ENCODE measurements at regions not wholly inside any gene's neighbourhood (a gene's known extent, or its start where the extent isn't known, plus 50 kb on each side); places are given as distances from the start of the nearest gene placed in this dataset.

DNA sequence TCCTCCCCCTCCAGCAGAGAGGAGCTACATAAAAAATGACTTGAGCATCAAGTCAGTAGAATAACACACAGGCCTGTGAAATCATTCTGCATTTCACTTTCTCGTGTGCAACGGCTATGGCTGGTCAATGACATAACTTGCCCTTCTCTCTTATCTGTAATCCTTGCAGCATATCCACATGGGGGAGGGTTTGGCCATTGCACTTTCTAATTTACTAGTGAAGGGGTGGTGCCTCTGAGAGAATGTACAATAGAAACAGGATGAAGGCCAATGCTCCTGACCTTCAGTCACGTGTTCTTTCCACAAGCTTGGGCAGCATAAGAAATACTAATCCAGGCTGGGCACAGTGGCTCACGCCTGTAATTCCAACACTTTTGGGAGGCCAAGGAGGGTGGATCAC, 641.0 kb upstream of the ARGLU1 start:
- no peak overlapping the region for H3K4me2 ChIP-seq
- H3K27me3 ChIP-seq: no peaks in the 10 kb centered on the region
- no peak for TF ChIP-seq Cebpa-rat (IDR thresholded peaks at IDR 0.05)
- no peak overlapping the region for H3K9ac ChIP-seq
- no peak overlapping the region for H3K4me3 ChIP-seq
- H3K4me1 ChIP-seq: peaks cover 9% of the 10 kb centered on the region
- no peaks in the 10 kb centered on the region for H3K36me3 ChIP-seq
- H3K27ac ChIP-seq: no peak overlapping the region
- no peaks in the 10 kb centered on the region for H3K9me3 ChIP-seq
- no peaks in the 10 kb centered on the region for H4K20me1 ChIP-seq

DNA sequence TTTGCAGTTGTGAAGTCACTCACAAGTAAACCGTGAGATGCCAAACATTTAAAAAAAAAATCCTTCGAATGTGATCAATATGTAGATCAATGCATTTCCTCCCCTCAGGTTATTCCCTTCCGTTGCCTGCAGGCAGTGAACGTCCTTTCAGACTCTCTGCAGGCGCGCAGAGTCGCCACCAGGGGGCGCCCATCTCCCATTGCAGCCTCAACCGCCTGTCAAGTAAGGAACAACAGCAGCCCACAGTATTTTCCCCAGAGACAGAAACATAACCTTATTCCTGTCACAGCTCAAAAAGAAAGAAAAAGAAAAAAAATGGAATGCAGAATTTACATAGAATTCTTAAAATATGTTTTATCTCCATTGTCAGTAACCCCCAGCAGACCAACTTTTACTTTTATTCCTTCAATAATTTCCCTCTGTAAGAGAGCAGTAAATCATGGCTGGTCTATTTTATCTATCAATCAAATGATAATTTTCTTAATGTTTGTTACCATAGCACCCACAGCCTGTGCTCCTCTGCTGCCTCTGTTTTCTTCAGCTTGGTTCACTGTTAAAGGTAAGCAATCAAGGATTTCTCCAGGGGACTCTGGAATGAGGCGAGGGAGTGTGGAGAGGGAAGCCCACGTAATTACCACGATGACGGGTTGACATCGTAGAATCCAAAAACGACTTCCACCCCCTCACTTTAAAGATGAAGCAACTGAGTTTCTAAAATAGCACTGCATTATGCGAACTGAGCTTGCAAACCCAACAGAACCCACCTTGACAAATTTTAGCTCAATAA, 637.6 kb upstream of the ARGLU1 start:
- H3K36me3 ChIP-seq: no peaks in the 10 kb centered on the region
- H3K4me1 ChIP-seq: peaks cover 9% of the 10 kb centered on the region
- no peaks in the 10 kb centered on the region for H3K27me3 ChIP-seq
- H3K9ac ChIP-seq: no peak overlapping the region
- no peaks in the 10 kb centered on the region for H4K20me1 ChIP-seq
- H3K4me3 ChIP-seq: no peak overlapping the region
- H3K4me2 ChIP-seq: peak overlapping the region; percentile 17
- H3K9me3 ChIP-seq: no peaks in the 10 kb centered on the region
- TF ChIP-seq Cebpa-rat (IDR thresholded peaks at IDR 0.05): no peak
- H3K27ac ChIP-seq: no peak overlapping the region

DNA sequence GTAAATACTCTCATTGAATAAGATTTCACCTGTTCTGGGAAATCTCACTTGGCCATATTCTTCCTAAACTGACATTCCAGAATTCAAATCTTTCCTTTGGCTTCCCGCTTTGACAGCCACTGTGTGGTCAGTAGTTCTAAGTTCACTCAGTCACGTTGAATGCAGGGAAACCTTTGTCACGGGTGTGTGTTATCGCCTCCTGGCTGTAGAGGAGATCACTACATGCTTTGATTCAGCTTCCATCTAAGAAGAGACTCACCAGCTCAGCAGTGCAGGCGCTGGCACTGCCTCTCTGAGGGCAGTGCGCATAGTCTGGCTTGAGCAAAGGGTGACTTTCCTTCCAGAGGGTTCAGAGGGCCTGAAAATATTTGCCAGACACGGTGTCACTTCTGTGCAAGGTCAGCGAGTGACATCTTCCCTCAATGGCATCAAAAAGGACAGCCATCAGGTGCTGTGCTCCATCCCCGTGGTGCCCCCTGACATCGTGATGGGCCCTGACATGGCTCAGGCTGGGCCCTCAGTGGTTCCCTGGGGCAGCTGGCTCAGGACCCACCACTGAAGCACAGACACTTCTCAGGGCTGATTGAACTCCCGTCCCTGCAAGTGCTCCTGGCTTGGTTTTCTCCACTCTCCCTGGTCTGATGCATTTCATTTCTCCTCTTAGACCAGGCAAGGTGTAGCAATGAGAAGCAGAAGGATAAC, 635.4 kb upstream of the ARGLU1 start:
- no peaks in the 10 kb centered on the region for H3K27me3 ChIP-seq
- H3K27ac ChIP-seq: no peak overlapping the region
- no peak overlapping the region for H3K4me3 ChIP-seq
- H3K36me3 ChIP-seq: no peaks in the 10 kb centered on the region
- TF ChIP-seq Cebpa-rat (IDR thresholded peaks at IDR 0.05): no peak
- H3K4me2 ChIP-seq: no peak overlapping the region
- no peak overlapping the region for H3K9ac ChIP-seq
- H3K4me1 ChIP-seq: peaks cover 9% of the 10 kb centered on the region
- H4K20me1 ChIP-seq: no peaks in the 10 kb centered on the region
- H3K9me3 ChIP-seq: no peaks in the 10 kb centered on the region

DNA sequence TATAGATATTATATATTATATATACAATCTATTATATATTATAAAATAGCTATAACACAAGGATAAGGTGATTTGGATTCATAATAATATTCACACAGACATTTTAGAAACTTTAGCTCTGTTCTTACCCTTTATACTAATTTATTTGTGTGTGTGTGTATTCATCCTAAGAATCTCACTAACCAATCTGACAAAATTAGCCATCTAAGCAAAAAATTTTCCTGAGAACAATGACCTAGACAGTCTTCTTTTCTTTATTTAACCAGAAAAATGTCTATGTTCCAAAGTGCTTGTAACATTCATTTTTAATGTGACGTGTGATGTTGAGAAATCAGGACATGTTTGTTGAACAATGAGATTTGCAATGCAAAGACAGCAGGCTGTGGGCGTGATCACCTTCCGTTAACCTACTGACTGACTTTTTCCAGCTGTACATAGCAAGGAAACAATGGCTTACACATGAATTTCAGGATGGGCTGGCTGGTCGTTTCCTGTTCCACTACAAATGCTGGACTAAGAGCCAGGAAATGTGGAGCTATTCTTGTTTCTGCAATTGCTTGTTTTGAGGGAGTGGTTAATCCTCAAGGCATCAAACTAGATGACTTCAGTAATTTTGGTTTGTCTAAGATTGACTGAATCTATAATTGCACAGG, 634.6 kb upstream of the ARGLU1 start:
- no peak overlapping the region for H3K9ac ChIP-seq
- no peaks in the 10 kb centered on the region for H3K36me3 ChIP-seq
- no peaks in the 10 kb centered on the region for H4K20me1 ChIP-seq
- H3K4me2 ChIP-seq: no peak overlapping the region
- H3K27me3 ChIP-seq: no peaks in the 10 kb centered on the region
- no peak overlapping the region for H3K27ac ChIP-seq
- H3K4me3 ChIP-seq: no peak overlapping the region
- TF ChIP-seq Cebpa-rat (IDR thresholded peaks at IDR 0.05): no peak
- peaks cover 9% of the 10 kb centered on the region for H3K4me1 ChIP-seq
- no peaks in the 10 kb centered on the region for H3K9me3 ChIP-seq

DNA sequence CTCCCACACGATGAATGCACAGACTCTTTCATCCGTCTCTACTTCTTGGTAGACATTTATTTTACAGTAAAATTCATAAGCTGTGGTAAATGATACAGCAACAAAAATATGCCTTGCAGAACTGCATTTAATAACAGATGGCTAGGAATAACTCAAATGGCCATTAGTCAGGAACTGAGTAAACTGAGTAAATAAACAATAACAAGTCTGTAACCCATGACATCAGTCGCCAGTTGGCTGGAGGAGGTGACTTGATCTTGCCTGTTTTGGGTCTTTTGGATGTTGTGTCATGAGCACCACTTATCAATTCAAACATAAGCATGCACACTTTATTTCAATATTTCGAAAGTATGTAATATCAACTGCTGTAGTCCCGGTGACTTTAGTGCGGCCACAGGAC, 632.6 kb upstream of the ARGLU1 start:
- Histone ChIP-seq H3K4me1 (peaks cover 3% of the 10 kb centered on the region), H3K27me3 (no peaks in the 10 kb centered on the region), H3K27ac (no peak overlapping the region), H3K9me3 (no peaks in the 10 kb centered on the region), H3K4me2 (no peak overlapping the region), H3K9ac (no peak overlapping the region), H4K20me1 (no peaks in the 10 kb centered on the region), H3K36me3 (no peaks in the 10 kb centered on the region), H3K4me3 (no peak overlapping the region)
- no peak for TF ChIP-seq Cebpa-rat (IDR thresholded peaks at IDR 0.05)

DNA sequence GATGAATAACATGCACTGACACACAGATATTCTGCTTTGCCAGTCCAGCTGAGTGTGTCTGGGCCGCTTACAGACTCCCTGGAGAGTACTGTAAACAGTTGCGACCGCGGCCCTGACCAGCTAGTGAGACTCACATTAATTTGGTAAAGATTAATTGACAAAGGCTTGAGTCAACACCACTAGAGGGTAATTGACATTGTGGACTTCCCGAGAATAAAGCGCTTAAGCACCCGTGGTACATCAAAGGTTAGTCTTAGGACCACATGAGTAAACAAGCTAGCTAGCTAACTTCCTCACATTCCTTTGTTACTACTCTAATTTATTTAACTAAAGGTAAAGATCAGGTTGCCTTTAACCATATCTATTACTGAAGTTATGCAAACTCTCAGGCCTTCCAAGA, 624.4 kb upstream of the ARGLU1 start:
- no peak overlapping the region for H3K27ac ChIP-seq
- TF ChIP-seq Cebpa-rat (IDR thresholded peaks at IDR 0.05): no peak
- H3K4me3 ChIP-seq: no peak overlapping the region
- no peaks in the 10 kb centered on the region for H3K27me3 ChIP-seq
- H3K36me3 ChIP-seq: no peaks in the 10 kb centered on the region
- no peak overlapping the region for H3K9ac ChIP-seq
- 0 out of 2 replicates have a peak, but pooled peaks cover 3% of the 10 kb centered on the region for H3K9me3 ChIP-seq
- H4K20me1 ChIP-seq: no peaks in the 10 kb centered on the region
- no peaks in the 10 kb centered on the region for H3K4me1 ChIP-seq
- no peak overlapping the region for H3K4me2 ChIP-seq

DNA sequence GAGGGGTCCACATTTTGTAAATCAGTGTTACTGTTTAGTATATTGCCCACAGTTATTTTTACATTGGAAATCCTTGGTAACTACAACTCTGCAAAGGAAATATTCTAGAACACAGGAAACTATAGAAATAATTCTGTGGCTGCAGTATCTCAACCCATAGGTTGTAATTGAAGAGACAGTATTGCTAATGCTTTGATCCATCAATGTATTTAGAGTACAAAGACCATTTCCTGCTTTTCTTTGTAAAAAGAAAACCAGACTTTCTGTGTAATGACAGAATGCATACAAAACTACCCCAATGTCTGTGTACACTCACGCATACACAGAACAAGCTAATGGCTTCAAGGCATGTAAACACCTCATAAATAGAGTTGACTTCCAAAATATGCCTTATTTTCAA, 622.1 kb upstream of the ARGLU1 start:
- Histone ChIP-seq H4K20me1 (no peaks in the 10 kb centered on the region), H3K4me3 (no peak overlapping the region), H3K27ac (no peak overlapping the region), H3K4me1 (no peaks in the 10 kb centered on the region), H3K36me3 (no peaks in the 10 kb centered on the region), H3K9me3 (0 out of 2 replicates have a peak, but pooled peaks cover 3% of the 10 kb centered on the region), H3K4me2 (no peak overlapping the region), H3K9ac (no peak overlapping the region), H3K27me3 (no peaks in the 10 kb centered on the region)
- TF ChIP-seq Cebpa-rat (IDR thresholded peaks at IDR 0.05): no peak

DNA sequence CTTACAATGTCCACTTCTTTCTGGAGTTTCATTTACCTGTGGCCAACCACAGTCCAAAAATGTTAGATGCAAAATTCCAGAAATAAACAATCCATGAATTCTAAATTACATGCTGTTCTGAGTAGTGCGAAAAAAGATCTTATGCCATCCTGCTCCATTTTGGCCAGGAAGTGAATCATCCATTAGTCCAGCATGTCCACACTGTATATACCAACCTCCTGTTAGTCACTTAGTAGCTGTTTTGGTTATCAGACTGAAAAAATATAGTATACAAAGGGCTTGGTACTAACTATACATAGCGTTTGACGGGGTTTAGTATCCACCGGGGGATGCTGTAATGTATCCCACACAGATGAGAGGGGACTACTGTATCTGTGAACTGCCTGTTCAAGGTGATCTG, 618.0 kb upstream of the ARGLU1 start:
- H3K9me3 ChIP-seq: peaks cover 4% of the 10 kb centered on the region; the same call in 1 of the 2 replicates
- H3K27ac ChIP-seq: no peak overlapping the region
- H3K4me1 ChIP-seq: no peaks in the 10 kb centered on the region
- no peaks in the 10 kb centered on the region for H3K36me3 ChIP-seq
- no peaks in the 10 kb centered on the region for H3K27me3 ChIP-seq
- no peak overlapping the region for H3K4me2 ChIP-seq
- H3K4me3 ChIP-seq: no peak overlapping the region
- H3K9ac ChIP-seq: no peak overlapping the region
- TF ChIP-seq Cebpa-rat (IDR thresholded peaks at IDR 0.05): no peak
- no peaks in the 10 kb centered on the region for H4K20me1 ChIP-seq

DNA sequence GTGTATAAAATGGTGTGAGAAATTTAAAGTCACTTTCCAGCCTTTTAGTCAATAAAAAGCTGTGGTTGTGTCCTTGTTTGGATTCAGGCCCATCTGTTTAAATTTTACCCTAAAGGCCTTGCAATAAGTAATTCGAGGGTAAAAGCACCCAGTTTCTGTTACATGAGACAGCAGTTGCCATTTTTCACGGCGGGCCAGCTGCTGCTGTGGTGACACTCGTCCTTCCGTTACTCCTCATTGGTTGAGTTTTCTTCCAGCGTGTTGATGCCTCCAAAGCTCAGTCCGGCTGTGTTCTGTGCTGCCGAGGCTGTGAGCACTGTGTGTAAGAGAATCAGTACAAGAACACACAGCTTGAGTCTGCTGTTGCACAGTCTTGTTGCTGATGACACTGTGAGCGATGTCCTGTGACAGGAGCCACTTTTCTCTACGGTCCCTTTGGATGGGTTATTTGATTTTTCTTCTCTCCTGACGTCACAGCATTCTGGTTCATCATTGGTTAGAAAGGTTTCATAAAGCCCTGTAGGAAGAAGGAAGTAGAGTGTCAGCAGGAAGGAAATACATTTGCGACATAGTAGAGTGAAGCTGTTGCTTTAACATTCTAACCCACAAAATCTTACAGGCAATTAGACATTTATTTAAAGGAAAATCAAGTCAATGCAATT, 602.5 kb upstream of the ARGLU1 start:
- Histone ChIP-seq H4K20me1 (no peaks in the 10 kb centered on the region), H3K36me3 (no peaks in the 10 kb centered on the region), H3K27me3 (no peaks in the 10 kb centered on the region), H3K4me3 (no peak overlapping the region), H3K9ac (no peak overlapping the region), H3K4me1 (no peaks in the 10 kb centered on the region), H3K9me3 (0 out of 2 replicates have a peak, but pooled peaks cover 5% of the 10 kb centered on the region), H3K27ac (no peak overlapping the region), H3K4me2 (no peak overlapping the region)
- TF ChIP-seq Cebpa-rat (IDR thresholded peaks at IDR 0.05): no peak
